Esophagus squamous epithelium (tissue), 5 donors: ENCODE measurements at regions not wholly inside any gene's neighbourhood (a gene's known extent, or its start where the extent isn't known, plus 50 kb on each side); places are given as distances from the start of the nearest gene placed in this dataset.

Experiments
- DNase-seq: peaks from one replicate; lab custom pipeline; 2025; lab: John Stamatoyannopoulos, UW
- H3K27ac ChIP-seq, 4 donors: fragments of 200-600 bp; sonication (generic); one replicate each; pipeline ENCODE4 v1.5.1; 2016 to 2019; ENCODE audit warnings: mild to moderate bottlenecking in 1 of 4
- H3K27me3 ChIP-seq, 4 donors: fragments of 200-600 bp; sonication (generic); 1 replicate in 3 of 4; 2 replicates in 1 of 4; pipeline versions ENCODE4 v1.5.1 to v1.6.0; 2017 to 2021; ENCODE audit warnings: antibody characterized with exemption in 1 of 4
- H3K36me3 ChIP-seq, 3 donors: fragments of 200-600 bp; sonication (generic); one replicate each; pipeline ENCODE4 v1.5.1; 2016 to 2019
- H3K4me1 ChIP-seq, 3 donors: fragments of 200-600 bp; sonication (generic); one replicate each; pipeline ENCODE4 v1.5.1; 2017 to 2019
- H3K4me3 ChIP-seq, 4 donors: fragments of 200-600 bp; sonication (generic); 1 replicate in 3 of 4; 2 replicates in 1 of 4; pipeline ENCODE4 v1.5.1; 2016 to 2019; ENCODE audit warnings: mild to moderate bottlenecking in 2 of 4, moderate library complexity in 1 of 4
- H3K9me3 ChIP-seq, 3 donors: fragments of 200-600 bp; sonication (generic); one replicate each; pipeline ENCODE4 v1.5.1; 2016 to 2019
- CTCF ChIP-seq, 6 experiments: fragments of 450-650 bp in 4 of 6; fragments of 200-600 bp in 2 of 6; sonication (generic) in 2 of 6; IDR thresholded peaks; one replicate each; pipeline ENCODE4 v1.5.1; 2016 to 2019; ENCODE audit warnings: antibody characterized with exemption in 6 of 6, mild to moderate bottlenecking in 4 of 6, moderate library complexity in 4 of 6
- POLR2A ChIP-seq, 4 donors: fragments of 450-650 bp; IDR thresholded peaks; one replicate each; pipeline ENCODE4 v1.6.1; 2017; ENCODE audit warnings: antibody characterized with exemption in 4 of 4, mild to moderate bottlenecking in 4 of 4, moderate library complexity in 3 of 4
- WGBS, 2 donors: methylation state at CpG; one replicate each; pipeline ENCODE4 v1.1.5; 2018; 5-methylcytosine and 5-hydroxymethylcytosine counted together
- intact Hi-C: fragments of 100-400 bp; cut with DNase I; formaldehyde crosslinking; loops from one replicate; pipeline ENCODE4 v1.15.0; 2022
- donor health status: DM: yes; HTN: yes; CAD: no.

- Histone ChIP-seq H3K9me3 (no peaks in the 10 kb centered on the region), H3K36me3 (no peaks in the 10 kb centered on the region), H3K4me1 (no peaks in the 10 kb centered on the region), H3K4me3 (no peak overlapping the region), H3K27me3 (no peaks in the 10 kb centered on the region), H3K27ac (no peak overlapping the region)
- DNase-seq = no peak
- TF ChIP-seq CTCF (IDR thresholded peaks at IDR 0.05) (no peak), POLR2A (IDR thresholded peaks at IDR 0.05) (no peak)
- intact Hi-C loops = no loop called here
Observed at GRCh38 chr7:94333810-94334209, 60.9 kb upstream of the COL1A2 start.

- no peak overlapping the region for H3K27ac ChIP-seq
- no peaks in the 10 kb centered on the region for H3K9me3 ChIP-seq
- no peaks in the 10 kb centered on the region for H3K36me3 ChIP-seq
- no peak for TF ChIP-seq POLR2A (IDR thresholded peaks at IDR 0.05)
- TF ChIP-seq CTCF (IDR thresholded peaks at IDR 0.05) = no peak
- H3K27me3 ChIP-seq = no peaks in the 10 kb centered on the region
- no peak for DNase-seq
- intact Hi-C loops = no loop called here
- no peaks in the 10 kb centered on the region for H3K4me1 ChIP-seq
- WGBS, 2 donors = 35 to 67% methylated on average over 1 of the region's 1 CpG
- H3K4me3 ChIP-seq = no peak overlapping the region
Observed at GRCh38 chr7:94335586-94335985, 59.1 kb upstream of the COL1A2 start.

- no peaks in the 10 kb centered on the region for H3K27me3 ChIP-seq
- intact Hi-C loops = no loop called here
- no peaks in the 10 kb centered on the region for H3K9me3 ChIP-seq
- 34 to 37% methylated on average over 2 of the region's 2 CpGs for WGBS, 2 donors
- TF ChIP-seq POLR2A (IDR thresholded peaks at IDR 0.05) (no peak), CTCF (IDR thresholded peaks at IDR 0.05) (no peak)
- no peaks in the 10 kb centered on the region for H3K4me1 ChIP-seq
- no peaks in the 10 kb centered on the region for H3K36me3 ChIP-seq
- DNase-seq = no peak
- no peak overlapping the region for H3K4me3 ChIP-seq
- no peak overlapping the region for H3K27ac ChIP-seq
Observed at GRCh38 chr7:94336009-94336408, 58.7 kb upstream of the COL1A2 start.

- no peak overlapping the region for H3K27ac ChIP-seq
- intact Hi-C loops = no loop called here
- H3K4me3 ChIP-seq = no peak overlapping the region
- no peaks in the 10 kb centered on the region for H3K9me3 ChIP-seq
- no peaks in the 10 kb centered on the region for H3K27me3 ChIP-seq
- no peak for DNase-seq
- H3K36me3 ChIP-seq = no peaks in the 10 kb centered on the region
- WGBS, 2 donors = 30 to 40% methylated on average over 2 of the region's 2 CpGs
- no peaks in the 10 kb centered on the region for H3K4me1 ChIP-seq
- TF ChIP-seq POLR2A (IDR thresholded peaks at IDR 0.05) (no peak), CTCF (IDR thresholded peaks at IDR 0.05) (no peak)
Observed at GRCh38 chr7:94338921-94339371, 55.7 kb upstream of the COL1A2 start.

GRCh38 chr7:94344826-94345225, 49.9 kb upstream of the COL1A2 start:
- Histone ChIP-seq H3K4me3 (no peak overlapping the region), H3K36me3 (no peaks in the 10 kb centered on the region), H3K27me3 (no peaks in the 10 kb centered on the region), H3K4me1 (peaks cover 0 to 8% (median 0%) of the 10 kb centered on the region in 3 donors), H3K9me3 (no peaks in the 10 kb centered on the region), H3K27ac (no peak overlapping the region)
- TF ChIP-seq CTCF (IDR thresholded peaks at IDR 0.05) (no peak), POLR2A (IDR thresholded peaks at IDR 0.05) (no peak)
- DNase-seq = no peak
- WGBS, 2 donors = 63 to 69% methylated on average over 1 of the region's 1 CpG
- intact Hi-C loops = no loop called here
